Coronary artery (tissue), 2 donors: ENCODE measurements at regions not wholly inside any gene's neighbourhood (a gene's known extent, or its start where the extent isn't known, plus 50 kb on each side); places are given as distances from the start of the nearest gene placed in this dataset.
A peak's percentile ranks its signal among the peaks of the same experiment; 100 is the strongest.

Source experiments
- DNase-seq: peaks from one replicate; pipeline ENCODE4 v3.0.0-alpha.2; 2017; ENCODE audit warnings: low spot score
- H3K27ac ChIP-seq, 2 donors: fragments of 200-600 bp; sonication (generic); one replicate each; pipeline ENCODE4 v1.5.1; 2016 to 2019
- H3K4me3 ChIP-seq: fragments of 200-600 bp; sonication (generic); 2 replicates; pipeline ENCODE4 v1.5.1; 2016; ENCODE audit warnings: mild to moderate bottlenecking, moderate library complexity
- CTCF ChIP-seq: fragments of 200-600 bp; sonication (generic); IDR thresholded peaks from one replicate; pipeline ENCODE4 v1.5.1; 2019; ENCODE audit warnings: antibody characterized with exemption

GRCh38 chr4:1513936-1514483, 107.8 kb upstream of the NKX1-1 start:
- Histone ChIP-seq H3K27ac (no peak overlapping the region), H3K4me3 (no peak overlapping the region)
- no peak for DNase-seq
- TF ChIP-seq CTCF = no peak

DNA sequence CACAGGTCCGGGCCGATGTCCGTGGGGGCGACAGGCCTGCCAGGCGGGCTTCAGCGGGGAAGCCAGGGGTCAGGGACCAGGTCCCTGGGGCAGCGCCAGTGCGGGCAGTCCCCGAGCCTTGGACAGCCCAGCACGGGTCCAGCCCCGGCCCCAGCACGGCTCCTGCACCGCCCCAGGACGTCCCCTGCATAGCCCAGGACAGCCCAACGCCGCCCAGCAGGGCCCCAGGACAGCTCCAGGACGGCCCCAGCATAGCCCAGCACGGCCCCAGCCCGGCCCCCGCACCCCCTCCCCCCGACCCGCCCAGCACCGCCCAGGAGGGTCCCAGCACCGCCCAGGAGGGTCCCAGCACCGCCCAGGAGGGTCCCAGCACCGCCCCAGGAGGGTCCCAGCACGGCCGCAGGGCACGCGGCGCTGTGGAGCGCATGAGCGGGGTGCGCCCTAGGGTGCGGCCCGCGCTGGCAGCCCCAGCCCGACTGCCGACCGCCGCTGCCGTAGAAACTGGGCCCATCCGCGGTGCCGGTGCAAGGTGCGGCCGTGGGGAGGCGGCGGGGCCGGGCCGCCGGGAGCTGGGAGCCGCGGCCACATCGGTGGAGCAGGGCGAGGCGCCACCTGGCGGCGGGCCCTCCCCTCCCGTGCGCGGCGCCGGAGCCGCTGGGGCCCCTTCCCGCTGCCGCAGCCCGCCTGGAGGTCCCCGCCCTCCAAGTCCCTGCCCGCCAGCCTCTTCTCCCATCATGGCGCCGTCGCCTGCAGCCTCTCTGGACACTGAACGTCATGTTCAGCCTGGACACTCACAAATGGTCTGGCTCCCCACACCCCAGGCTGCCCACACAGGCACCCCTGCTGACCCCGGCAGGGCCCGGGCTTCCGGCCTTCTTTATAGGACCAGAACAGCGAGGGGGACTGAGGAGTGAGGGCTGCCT, 106.8 kb upstream of the NKX1-1 start:
- Histone ChIP-seq H3K27ac (no peak overlapping the region), H3K4me3 (peak overlapping the region; percentile 58)
- no peak for DNase-seq
- peak; percentile 30 for TF ChIP-seq CTCF

DNA sequence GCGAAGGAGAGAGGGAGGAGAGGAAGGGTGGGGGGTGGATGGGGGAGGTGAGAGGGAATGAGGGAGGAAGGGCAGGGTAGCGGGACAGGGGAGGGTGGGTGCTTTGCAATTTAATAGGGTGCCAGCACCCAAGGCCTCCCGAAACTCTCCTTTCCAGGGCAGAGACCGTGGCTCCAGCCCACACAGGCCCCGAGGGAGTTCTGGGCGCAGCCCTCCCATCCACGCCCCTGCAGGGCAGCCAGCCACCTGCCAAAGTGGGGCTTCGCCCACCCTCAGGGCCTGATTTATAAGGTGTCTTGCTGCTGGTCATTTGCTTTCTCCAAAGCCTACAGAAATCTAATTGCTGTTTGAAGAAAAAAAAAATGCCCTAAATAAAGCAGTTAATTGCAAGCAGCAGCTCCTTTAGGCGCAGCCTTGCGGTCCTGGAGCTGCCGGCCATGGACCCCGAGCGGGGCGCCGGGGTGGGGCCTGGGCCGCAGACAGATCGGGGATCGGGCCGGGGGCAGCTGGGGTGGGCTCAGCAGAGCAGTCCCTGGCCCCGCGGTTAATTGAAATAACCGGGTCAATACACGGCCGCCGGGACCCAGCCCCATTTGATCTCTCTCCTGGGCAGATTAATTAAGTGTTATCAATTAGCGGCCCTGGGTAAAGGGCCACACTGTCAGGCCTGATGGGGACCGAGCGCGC, 106.0 kb upstream of the NKX1-1 start:
- peak overlapping the region; percentile 58 for H3K4me3 ChIP-seq
- no peak overlapping the region for H3K27ac ChIP-seq
- DNase-seq = no peak
- TF ChIP-seq CTCF = no peak

DNA sequence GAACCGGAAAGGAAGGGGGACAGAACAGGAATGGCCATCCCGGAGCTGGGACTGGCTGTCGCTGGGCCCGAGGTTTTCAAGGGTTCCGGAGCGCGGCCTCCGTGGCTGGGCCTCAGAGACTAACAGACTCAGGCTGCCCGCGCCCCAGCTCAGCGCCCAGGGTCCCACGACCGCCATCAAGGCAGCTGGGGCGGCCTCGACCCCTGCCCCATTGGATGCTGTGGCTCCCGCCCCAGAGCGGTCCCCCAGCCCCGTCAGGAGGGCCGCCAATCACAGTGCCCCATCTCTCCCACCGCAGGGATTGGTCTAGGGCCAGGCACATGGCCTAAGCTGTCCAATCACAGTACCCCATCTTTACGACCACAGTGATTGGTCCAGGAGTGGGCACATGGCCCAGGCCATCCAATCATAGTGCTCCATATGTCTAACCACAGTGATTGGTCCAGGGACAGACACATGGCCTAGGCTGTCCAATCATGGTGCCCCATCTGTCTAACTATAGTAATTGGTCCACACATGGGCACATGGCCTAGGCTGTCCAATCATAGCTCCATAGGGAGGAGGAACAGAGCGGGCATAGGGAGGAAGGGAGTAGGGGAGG, 105.3 kb upstream of the NKX1-1 start:
- no peak overlapping the region for H3K4me3 ChIP-seq
- DNase-seq = no peak

GRCh38 chr4:1510931-1511330, 104.7 kb upstream of the NKX1-1 start:
- Histone ChIP-seq H3K4me3 (no peak overlapping the region), H3K27ac (no peak overlapping the region)
- no peak for TF ChIP-seq CTCF
- no peak for DNase-seq

More for the DNA sequence above, 105.3 kb upstream of the NKX1-1 start:
- no peak for TF ChIP-seq CTCF
- no peak overlapping the region for H3K27ac ChIP-seq

GRCh38 chr4:1509366-1509765, 103.1 kb upstream of the NKX1-1 start:
- no peak overlapping the region for H3K27ac ChIP-seq
- no peak for TF ChIP-seq CTCF
- H3K4me3 ChIP-seq = no peak overlapping the region
- no peak for DNase-seq
